Endothelial cell of umbilical vein (primary cell): ENCODE measurements at regions not wholly inside any gene's neighbourhood (a gene's known extent, or its start where the extent isn't known, plus 50 kb on each side); places are given as distances from the start of the nearest gene placed in this dataset.

ENCODE experiments used
- BruUV-seq: library from RNA; stranded (reverse); fragments of 400-500 nt; replicated peaks from 2 replicates; lab custom pipeline; 2021; lab: Mats Ljungman, UMichigan
- CTCF ChIA-PET: fragments of 300-600, 350-600 bp; sonication (Branson Sonifier 250); formaldehyde crosslinking; loops from one replicate; lab custom pipeline; 2021; ENCODE audit warnings: antibody characterized with exemption, inconsistent platforms; lab: Charles Lee
- POLR2A ChIA-PET: fragments of 300-600, 350-600 bp; sonication (Branson Sonifier 250); formaldehyde crosslinking; loops from one replicate; lab custom pipeline; 2021; ENCODE audit warnings: antibody characterized with exemption, inconsistent platforms; lab: Charles Lee
- DNase-seq: peaks from one replicate; pipeline ENCODE4 v3.0.0-alpha.2; 2011; ENCODE audit warnings: low read depth, low spot score
- FAIRE-seq: peaks from 2 replicates; lab custom pipeline; 2011; peaks lifted over from hg19 to GRCh38; lab: Jason Lieb, UNC
- H2AFZ ChIP-seq: 2 replicates; pipeline ENCODE4 v1.6.0; 2012; ENCODE audit warnings: low read depth, low read length, control low read depth, inconsistent platforms
- H3K27ac ChIP-seq: 2 replicates; pipeline ENCODE4 v1.5.1; 2011; ENCODE audit warnings: low read depth, mild to moderate bottlenecking, control low read depth, low read length, moderate library complexity; ENCODE audit not compliant: insufficient read depth
- H3K27me3 ChIP-seq, 2 experiments: 2 replicates each; pipeline versions ENCODE4 v1.6.0 to v1.6.1; 2011; ENCODE audit warnings: low read length in 2 of 2, mixed read lengths in 1 of 2; ENCODE audit not compliant: control insufficient read depth in 2 of 2, insufficient read depth in 2 of 2
- H3K36me3 ChIP-seq, 2 experiments: 2 replicates in 1 of 2; 3 replicates in 1 of 2; pipeline ENCODE4 v1.5.1; 2011; ENCODE audit warnings: low read length in 2 of 2, mild to moderate bottlenecking in 1 of 2, moderate library complexity in 1 of 2; ENCODE audit not compliant: control insufficient read depth in 2 of 2, insufficient read depth in 2 of 2; ENCODE audit errors: extremely low read depth in 1 of 2
- H3K4me1 ChIP-seq: 3 replicates; pipeline ENCODE4 v1.5.1; 2011; ENCODE audit warnings: mild to moderate bottlenecking, low read length; ENCODE audit not compliant: control insufficient read depth, insufficient read depth; ENCODE audit errors: extremely low read depth
- H3K4me2 ChIP-seq: 2 replicates; pipeline ENCODE4 v1.6.1; 2011; ENCODE audit warnings: low read length, control low read depth, mixed read lengths; ENCODE audit not compliant: insufficient read depth
- H3K4me3 ChIP-seq, 3 experiments: fragments of 200-600 bp in 1 of 3; sonication (generic), shearing (Covaris generic) in 1 of 3; replicated peaks in 1 of 3; 2 replicates each; pipeline ENCODE4 v1.5.1; 2011 to 2016; ENCODE audit warnings: control low read depth in 3 of 3, low read length in 3 of 3, mild to moderate bottlenecking in 2 of 3, inconsistent platforms in 1 of 3, low read depth in 1 of 3, moderate library complexity in 1 of 3; ENCODE audit not compliant: insufficient read depth in 1 of 3
- H3K79me2 ChIP-seq: 2 replicates; pipeline ENCODE4 v1.6.0; 2012; ENCODE audit warnings: low read length, inconsistent platforms; ENCODE audit not compliant: control insufficient read depth, insufficient read depth
- H3K9ac ChIP-seq: replicated peaks from 2 replicates; pipeline ENCODE3; 2011; ENCODE audit warnings: low read length, control low read depth; ENCODE audit not compliant: insufficient read depth; ENCODE audit errors: extremely low read depth
- H3K9me1 ChIP-seq: replicated peaks from 3 replicates; pipeline ENCODE4 v1.6.0; 2011; ENCODE audit warnings: mild to moderate bottlenecking, low read length; ENCODE audit not compliant: control insufficient read depth, insufficient read depth; ENCODE audit errors: extremely low read depth
- H3K9me3 ChIP-seq: replicated peaks from 2 replicates; pipeline ENCODE4 v1.5.1; 2012; ENCODE audit warnings: low read length, inconsistent platforms; ENCODE audit not compliant: control insufficient read depth, insufficient read depth
- H4K20me1 ChIP-seq: replicated peaks from 2 replicates; pipeline ENCODE3; 2011; ENCODE audit warnings: mild to moderate bottlenecking, low read length; ENCODE audit not compliant: control insufficient read depth, insufficient read depth; ENCODE audit errors: extremely low read depth
- CTCF ChIP-seq, 2 donors: IDR thresholded peaks; 1 replicate in 1 of 2; 2 replicates in 1 of 2; pipeline ENCODE4 v1.5.1; 2011; ENCODE audit warnings: low read length in 2 of 2, mild to moderate bottlenecking in 2 of 2, moderate library complexity in 2 of 2, control low read depth in 1 of 2, inconsistent platforms in 1 of 2, low read depth in 1 of 2; ENCODE audit not compliant: insufficient read depth in 1 of 2; ENCODE audit errors: extremely low read depth in 1 of 2
- GATA2 ChIP-seq: IDR thresholded peaks from 2 replicates; pipeline ENCODE4 v1.7.0; 2011; ENCODE audit warnings: low read depth, mild to moderate bottlenecking, moderate library complexity, mixed read lengths, low read length; ENCODE audit not compliant: insufficient read length, insufficient read depth
- JUN ChIP-seq: IDR thresholded peaks from 2 replicates; pipeline ENCODE4 v1.6.1; 2011; ENCODE audit warnings: borderline replicate concordance, low read depth; ENCODE audit not compliant: insufficient read length, insufficient read depth
- MAX ChIP-seq: IDR thresholded peaks from 2 replicates; pipeline ENCODE4 v1.6.1; 2011; ENCODE audit not compliant: insufficient read depth, insufficient read length
- MYC ChIP-seq: IDR thresholded peaks from one replicate; pipeline ENCODE4 v1.6.1; 2011; ENCODE audit warnings: mild to moderate bottlenecking, low read depth, low read length
- POLR2AphosphoS5 ChIP-seq: IDR thresholded peaks from 2 replicates; pipeline ENCODE4 v1.6.1; 2012; ENCODE audit warnings: low read depth, mild to moderate bottlenecking, control low read depth, low read length, moderate library complexity; ENCODE audit not compliant: insufficient read depth
- dilution Hi-C: fragments of 300-500 bp; cut with MboI; formaldehyde crosslinking; loops from one replicate; pipeline ENCODE4 v1.15.0; 2019; ENCODE audit warnings: low sequenced_read_pairs; ENCODE audit not compliant: extremely low pct_ligation_motif_present
- intact Hi-C: fragments of 100-400 bp; cut with micrococcal nuclease; formaldehyde crosslinking; loops from one replicate; pipeline ENCODE4 v1.10.0; 2022

GRCh38 chr3:147615035-147615434 lies 205.9 kb downstream of the ZIC1 start:
- Histone ChIP-seq H3K36me3 (no peaks in the 10 kb centered on the region), H3K27me3 (peaks cover 0 to under 1% of the 10 kb centered on the region in 2 experiments), H2AFZ (no peak overlapping the region), H3K79me2 (no peaks in the 10 kb centered on the region), H3K9me3 (no peaks in the 10 kb centered on the region), H3K4me2 (no peak overlapping the region), H3K4me1 (no peaks in the 10 kb centered on the region), H3K27ac (no peak overlapping the region), H3K9me1 (no peaks in the 10 kb centered on the region), H4K20me1 (no peaks in the 10 kb centered on the region), H3K9ac (no peak overlapping the region), H3K4me3 (no peak overlapping the region)
- intact Hi-C loops (loop anchor here (10.0 kb wide), 4 partner anchors 170 to 800 kb away; no protein-coding TSS in a partner anchor), dilution Hi-C loops (no loop called here)
- ChIA-PET CTCF (interaction anchor here (1.0 to 2.6 kb wide), 2 partner anchors 463 to 495 kb away, joined by 3 to 74 read pairs; no protein-coding TSS in a partner anchor), POLR2A (no interaction called here)
- FAIRE-seq (no peak), DNase-seq (no peak)
- no peak for TF ChIP-seq JUN
- TF ChIP-seq MAX, result no peak
- no peak for TF ChIP-seq POLR2AphosphoS5
- TF ChIP-seq MYC, result no peak
- TF ChIP-seq GATA2, result no peak
- no TSS peak for BruUV-seq

- intact Hi-C loops (loop anchor here (1.0 to 10.0 kb wide), 5 partner anchors 172 to 802 kb away; no protein-coding TSS in a partner anchor), dilution Hi-C loops (no loop called here)
- Histone ChIP-seq H3K36me3 (no peaks in the 10 kb centered on the region), H3K27me3 (peaks cover 0 to 1% of the 10 kb centered on the region in 2 experiments), H3K9me1 (no peaks in the 10 kb centered on the region), H2AFZ (no peak overlapping the region), H3K79me2 (no peaks in the 10 kb centered on the region), H3K9ac (no peak overlapping the region), H4K20me1 (no peaks in the 10 kb centered on the region), H3K4me2 (no peak overlapping the region), H3K9me3 (no peaks in the 10 kb centered on the region), H3K4me1 (no peaks in the 10 kb centered on the region), H3K4me3 (no peak overlapping the region), H3K27ac (no peak overlapping the region)
- BruUV-seq, result no TSS peak
- FAIRE-seq (no peak), DNase-seq (peak; percentile 13)
- TF ChIP-seq CTCF (IDR thresholded peaks at IDR 0.05; ENCODE audit: extremely low read depth in 1 of 2, insufficient read depth in 1 of 2, low read depth in 1 of 2, low read length in 2 of 2) (peak; percentile 7 to 28), POLR2AphosphoS5 (no peak)
- POLR2A ChIA-PET, result no interaction called here
- CTCF ChIA-PET, result interaction anchor here (0.5 to 2.6 kb wide), 103 partner anchors 8 to 878 kb away, joined by 3 to 74 read pairs (median 4); no protein-coding TSS in a partner anchor
Observed at GRCh38 chr3:147616998-147617619, 207.9 kb downstream of the ZIC1 start.
